ENCODE measurements at regions not wholly inside any gene's neighbourhood (a gene's known extent, or its start where the extent isn't known, plus 50 kb on each side); places are given as distances from the start of the nearest gene placed in this dataset.

GRCh38 chr5:107147589-107147988 is 523.1 kb downstream of the EFNA5 start:
- ChIA-PET POLR2A (interaction anchor here (0.6 kb wide), 1 partner anchor 591 kb away, joined by 3 read pairs; no protein-coding TSS in a partner anchor), CTCF (ENCODE audit: unreplicated experiment) (no interaction called here)
- intact Hi-C loops (cut with micrococcal nuclease; ENCODE audit: unreplicated experiment) = no loop called here
- H3K4me1 ChIP-seq (ENCODE audit: insufficient read depth, low read length, poor library complexity, severe bottlenecking) = peaks cover 4% of the 10 kb centered on the region
- no peak for TF ChIP-seq EZH2phosphoT487 (IDR thresholded peaks at IDR 0.05; ENCODE audit: borderline replicate concordance, low read depth, low read length)
- TF ChIP-seq, protein P1, sequence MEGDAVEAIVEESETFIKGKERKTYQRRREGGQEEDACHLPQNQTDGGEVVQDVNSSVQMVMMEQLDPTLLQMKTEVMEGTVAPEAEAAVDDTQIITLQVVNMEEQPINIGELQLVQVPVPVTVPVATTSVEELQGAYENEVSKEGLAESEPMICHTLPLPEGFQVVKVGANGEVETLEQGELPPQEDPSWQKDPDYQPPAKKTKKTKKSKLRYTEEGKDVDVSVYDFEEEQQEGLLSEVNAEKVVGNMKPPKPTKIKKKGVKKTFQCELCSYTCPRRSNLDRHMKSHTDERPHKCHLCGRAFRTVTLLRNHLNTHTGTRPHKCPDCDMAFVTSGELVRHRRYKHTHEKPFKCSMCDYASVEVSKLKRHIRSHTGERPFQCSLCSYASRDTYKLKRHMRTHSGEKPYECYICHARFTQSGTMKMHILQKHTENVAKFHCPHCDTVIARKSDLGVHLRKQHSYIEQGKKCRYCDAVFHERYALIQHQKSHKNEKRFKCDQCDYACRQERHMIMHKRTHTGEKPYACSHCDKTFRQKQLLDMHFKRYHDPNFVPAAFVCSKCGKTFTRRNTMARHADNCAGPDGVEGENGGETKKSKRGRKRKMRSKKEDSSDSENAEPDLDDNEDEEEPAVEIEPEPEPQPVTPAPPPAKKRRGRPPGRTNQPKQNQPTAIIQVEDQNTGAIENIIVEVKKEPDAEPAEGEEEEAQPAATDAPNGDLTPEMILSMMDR (conservative IDR thresholded peaks at IDR 0.05; ENCODE audit: low read length) = no peak
- no peaks in the 10 kb centered on the region for H3K79me2 ChIP-seq (ENCODE audit: insufficient read depth, low read depth, low read length)
- no peak for DNase-seq (ENCODE audit: low spot score)
- H3K27ac ChIP-seq (ENCODE audit: low read depth, low read length, poor library complexity, severe bottlenecking) = no peak overlapping the region
- H3K4me2 ChIP-seq (ENCODE audit: low read length) = no peak overlapping the region
- no peaks in the 10 kb centered on the region for H3K36me3 ChIP-seq (ENCODE audit: insufficient read depth, low read length)
- BruUV-seq (replicated peaks) = no TSS peak
- H3K9me2 ChIP-seq (ENCODE audit: insufficient read depth, low read length) = no peaks in the 10 kb centered on the region
- peak overlapping the region; percentile 4; the same call in 1 of the 2 replicates for H2AFZ ChIP-seq (ENCODE audit: low read length)
- H3K9me3 ChIP-seq (ENCODE audit: low read length) = no peaks in the 10 kb centered on the region
- no peaks in the 10 kb centered on the region for H4K20me1 ChIP-seq (ENCODE audit: insufficient read depth, low read length)
- no peak overlapping the region for H3K4me3 ChIP-seq (ENCODE audit: low read depth, low read length, poor library complexity, severe bottlenecking)

DNA sequence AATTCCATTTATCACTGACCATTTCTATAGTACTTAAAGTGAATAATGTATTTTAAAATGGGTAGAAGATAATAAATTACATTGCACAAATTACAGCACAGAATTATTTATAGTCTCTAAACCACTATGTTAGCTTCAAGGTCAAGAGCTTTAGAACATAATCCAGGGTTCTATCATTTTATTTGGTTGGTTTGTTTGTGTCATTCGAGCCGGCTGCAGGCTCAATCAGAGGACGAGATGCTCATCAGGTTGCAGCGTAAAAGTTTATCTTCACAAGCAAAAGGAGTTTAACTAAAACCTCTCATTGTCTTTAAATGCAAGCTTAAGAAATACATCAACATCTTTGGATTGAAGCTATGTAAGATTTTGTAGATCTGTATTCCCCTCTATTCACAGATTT is 523.8 kb downstream of the EFNA5 start:
- Histone ChIP-seq H4K20me1 (ENCODE audit: insufficient read depth, low read length) (no peaks in the 10 kb centered on the region), H2AFZ (ENCODE audit: low read length) (peak overlapping the region; percentile 4; the same call in 1 of the 2 replicates), H3K9me2 (ENCODE audit: insufficient read depth, low read length) (no peaks in the 10 kb centered on the region), H3K9me3 (ENCODE audit: low read length) (no peaks in the 10 kb centered on the region), H3K4me1 (ENCODE audit: insufficient read depth, low read length, poor library complexity, severe bottlenecking) (peaks cover 4% of the 10 kb centered on the region), H3K79me2 (ENCODE audit: insufficient read depth, low read depth, low read length) (no peaks in the 10 kb centered on the region), H3K36me3 (ENCODE audit: insufficient read depth, low read length) (no peaks in the 10 kb centered on the region), H3K27ac (ENCODE audit: low read depth, low read length, poor library complexity, severe bottlenecking) (no peak overlapping the region), H3K4me2 (ENCODE audit: low read length) (no peak overlapping the region), H3K4me3 (ENCODE audit: low read depth, low read length, poor library complexity, severe bottlenecking) (no peak overlapping the region)
- POLR2A ChIA-PET = interaction anchor here (0.6 kb wide), 1 partner anchor 10 kb away, joined by 3 read pairs; no protein-coding TSS in a partner anchor
- BruUV-seq (replicated peaks) = no TSS peak
- TF ChIP-seq, protein P1 (conservative IDR thresholded peaks at IDR 0.05; ENCODE audit: low read length) = no peak
- no peak for TF ChIP-seq EZH2phosphoT487 (IDR thresholded peaks at IDR 0.05; ENCODE audit: borderline replicate concordance, low read depth, low read length)
- no peak for DNase-seq (ENCODE audit: low spot score)
- intact Hi-C loops (cut with micrococcal nuclease; ENCODE audit: unreplicated experiment) = no loop called here
- CTCF ChIA-PET (ENCODE audit: unreplicated experiment) = interaction anchor here (0.5 kb wide), 1 partner anchor 18 kb away, joined by 4 read pairs; no protein-coding TSS in a partner anchor

GRCh38 chr5:107135391-107135790 is 535.3 kb downstream of the EFNA5 start:
- no peak overlapping the region for H3K27ac ChIP-seq (ENCODE audit: low read depth, low read length, poor library complexity, severe bottlenecking)
- peaks cover 8% of the 10 kb centered on the region; the same call in 1 of the 2 replicates for H3K9me3 ChIP-seq (ENCODE audit: low read length)
- H3K9me2 ChIP-seq (ENCODE audit: insufficient read depth, low read length) = no peaks in the 10 kb centered on the region
- no peak for TF ChIP-seq EZH2phosphoT487 (IDR thresholded peaks at IDR 0.05; ENCODE audit: borderline replicate concordance, low read depth, low read length)
- ChIA-PET CTCF (ENCODE audit: unreplicated experiment) (interaction anchor here (0.8 kb wide), 1 partner anchor 12 kb away, joined by 3 read pairs; no protein-coding TSS in a partner anchor), POLR2A (no interaction called here)
- H3K4me1 ChIP-seq (ENCODE audit: insufficient read depth, low read length, poor library complexity, severe bottlenecking) = no peaks in the 10 kb centered on the region
- BruUV-seq (replicated peaks) = no TSS peak
- H2AFZ ChIP-seq (ENCODE audit: low read length) = no peak overlapping the region; the same call in 1 of the 2 replicates
- intact Hi-C loops (cut with micrococcal nuclease; ENCODE audit: unreplicated experiment) = no loop called here
- H3K4me2 ChIP-seq (ENCODE audit: low read length) = no peak overlapping the region
- H3K79me2 ChIP-seq (ENCODE audit: insufficient read depth, low read depth, low read length) = no peaks in the 10 kb centered on the region
- no peak overlapping the region for H3K4me3 ChIP-seq (ENCODE audit: low read depth, low read length, poor library complexity, severe bottlenecking)
- no peaks in the 10 kb centered on the region for H4K20me1 ChIP-seq (ENCODE audit: insufficient read depth, low read length)
- DNase-seq (ENCODE audit: low spot score) = no peak
- H3K36me3 ChIP-seq (ENCODE audit: insufficient read depth, low read length) = no peaks in the 10 kb centered on the region
